Keratinocyte (primary cell): ENCODE measurements at regions not wholly inside any gene's neighbourhood (a gene's known extent, or its start where the extent isn't known, plus 50 kb on each side); places are given as distances from the start of the nearest gene placed in this dataset.
"Not testable (repeated sequence)": the region's sequence is repeated elsewhere in the genome, so short reads cannot be mapped to it uniquely, and the experiment has no call there.

ENCODE experiments used
- DNase-seq: peaks from one replicate; pipeline ENCODE4 v3.0.0-alpha.2; 2011; ENCODE audit warnings: low read depth, missing footprints, low spot score
- FAIRE-seq: peaks from 2 replicates; lab custom pipeline; 2011; peaks lifted over from hg19 to GRCh38; lab: Jason Lieb, UNC
- H2AFZ ChIP-seq: 2 replicates; pipeline ENCODE4 v1.6.0; 2012; ENCODE audit warnings: low read length, control low read depth, inconsistent platforms; ENCODE audit not compliant: control insufficient read depth
- H3K27ac ChIP-seq: 2 replicates; pipeline ENCODE4 v1.5.1; 2011; ENCODE audit warnings: low read length; ENCODE audit not compliant: control insufficient read depth, insufficient read depth
- H3K27me3 ChIP-seq: 3 replicates; pipeline ENCODE4 v1.6.0; 2011; ENCODE audit warnings: low read length; ENCODE audit not compliant: control insufficient read depth, insufficient read depth; ENCODE audit errors: extremely low read depth
- H3K36me3 ChIP-seq, 2 experiments: 2 replicates in 1 of 2; 3 replicates in 1 of 2; pipeline ENCODE4 v1.5.1; 2011; ENCODE audit warnings: low read length in 2 of 2, mild to moderate bottlenecking in 1 of 2; ENCODE audit not compliant: control insufficient read depth in 2 of 2, insufficient read depth in 2 of 2; ENCODE audit errors: extremely low read depth in 1 of 2
- H3K4me1 ChIP-seq: 3 replicates; pipeline ENCODE4 v1.5.1; 2011; ENCODE audit warnings: low read length; ENCODE audit not compliant: control insufficient read depth, insufficient read depth; ENCODE audit errors: extremely low read depth
- H3K4me2 ChIP-seq: 3 replicates; pipeline ENCODE4 v1.6.0; 2011; ENCODE audit warnings: low read depth, low read length; ENCODE audit not compliant: control insufficient read depth, insufficient read depth; ENCODE audit errors: extremely low read depth
- H3K4me3 ChIP-seq, 3 experiments: fragments of 200-600 bp in 1 of 3; sonication (generic) in 1 of 3; 2 replicates in 2 of 3; 3 replicates in 1 of 3; pipeline ENCODE4 v1.5.1; 2011 to 2016; ENCODE audit warnings: low read length in 3 of 3, mild to moderate bottlenecking in 3 of 3, control low read depth in 2 of 3, inconsistent platforms in 1 of 3, low read depth in 1 of 3, mixed read lengths in 1 of 3, mixed run types in 1 of 3, moderate library complexity in 1 of 3; ENCODE audit not compliant: control insufficient read depth in 2 of 3, insufficient read depth in 2 of 3; ENCODE audit errors: extremely low read depth in 1 of 3
- H3K79me2 ChIP-seq: 2 replicates; pipeline ENCODE4 v1.6.0; 2012; ENCODE audit warnings: low read length; ENCODE audit not compliant: control insufficient read depth, insufficient read depth
- H3K9ac ChIP-seq: 3 replicates; pipeline ENCODE4 v1.6.0; 2011; ENCODE audit warnings: low read length; ENCODE audit not compliant: control insufficient read depth, insufficient read depth; ENCODE audit errors: extremely low read depth
- H3K9me1 ChIP-seq: 3 replicates; pipeline ENCODE4 v1.6.0; 2011; ENCODE audit warnings: low read length; ENCODE audit not compliant: control insufficient read depth, insufficient read depth; ENCODE audit errors: extremely low read depth
- H3K9me3 ChIP-seq: 2 replicates; pipeline ENCODE4 v1.5.1; 2012; ENCODE audit warnings: low read depth, low read length; ENCODE audit not compliant: control insufficient read depth
- H4K20me1 ChIP-seq: 3 replicates; pipeline ENCODE4 v1.6.0; 2011; ENCODE audit warnings: low read length; ENCODE audit not compliant: control insufficient read depth, insufficient read depth; ENCODE audit errors: extremely low read depth
- dilution Hi-C: fragments of 300-500 bp; cut with MboI; formaldehyde crosslinking; loops from one replicate; pipeline ENCODE4 v1.7.0; 2020; ENCODE audit warnings: low sequenced_read_pairs; ENCODE audit not compliant: extremely low pct_ligation_motif_present

- H3K9ac ChIP-seq, H3K79me2 ChIP-seq, H3K4me1 ChIP-seq, H3K27me3 ChIP-seq, H3K4me2 ChIP-seq, H3K36me3 ChIP-seq, dilution Hi-C loops, H3K27ac ChIP-seq, H3K4me3 ChIP-seq, H2AFZ ChIP-seq, H3K9me1 ChIP-seq, H3K9me3 ChIP-seq, H4K20me1 ChIP-seq, DNase-seq: not testable (repeated sequence)
- FAIRE-seq = peak; percentile 23
Measured at GRCh38 chr15:84128706-84129105, 106.9 kb upstream of the GOLGA6L4 start.

GRCh38 chr15:84130098-84130831 is 105.3 kb upstream of the GOLGA6L4 start:
- dilution Hi-C loops, H3K9me1 ChIP-seq, DNase-seq, H3K4me3 ChIP-seq, H3K9ac ChIP-seq, H3K4me1 ChIP-seq, H3K27me3 ChIP-seq, H3K9me3 ChIP-seq, H3K27ac ChIP-seq, H4K20me1 ChIP-seq, H3K36me3 ChIP-seq, H3K79me2 ChIP-seq, H3K4me2 ChIP-seq, H2AFZ ChIP-seq: not testable (repeated sequence)
- peak; percentile 100 for FAIRE-seq

- H3K79me2 ChIP-seq, H3K9me3 ChIP-seq, H3K27ac ChIP-seq, H3K4me2 ChIP-seq, H4K20me1 ChIP-seq, H3K4me3 ChIP-seq, H3K4me1 ChIP-seq, H3K9me1 ChIP-seq, H2AFZ ChIP-seq, DNase-seq, H3K36me3 ChIP-seq, H3K9ac ChIP-seq, H3K27me3 ChIP-seq, dilution Hi-C loops: not testable (repeated sequence)
- peak; percentile 23 for FAIRE-seq
Measured at GRCh38 chr15:84135931-84136456, 99.6 kb upstream of the GOLGA6L4 start.
